ENCODE measurements at regions not wholly inside any gene's neighbourhood (a gene's known extent, or its start where the extent isn't known, plus 50 kb on each side); places are given as distances from the start of the nearest gene placed in this dataset.

GRCh38 chr1:100622966-100623762 lies 85.2 kb downstream of the GPR88 start:
- no TSS peak for BruUV-seq (replicated peaks)
- TF ChIP-seq EZH2 (IDR thresholded peaks at IDR 0.05; ENCODE audit: low read length, unreplicated experiment): no peak
- no peak for TF ChIP-seq EZH2phosphoT487 (IDR thresholded peaks at IDR 0.05; ENCODE audit: borderline replicate concordance, low read length)
- TF ChIP-seq CTCF (conservative IDR thresholded peaks at IDR 0.05; ENCODE audit: low read depth, low read length): no peak
- CTCF ChIA-PET: interaction anchor here (0.5 to 0.6 kb wide), 2 partner anchors 13 to 612 kb away, joined by 3 to 6 read pairs; no protein-coding TSS in a partner anchor
- POLR2A ChIA-PET (ENCODE audit: unreplicated experiment): interaction anchor here (0.6 kb wide), 1 partner anchor 274 kb away, joined by 5 read pairs; no protein-coding TSS in a partner anchor
- H4K20me1 ChIP-seq (ENCODE audit: low read length): no peaks in the 10 kb centered on the region
- DNase-seq (peak; percentile 93), ATAC-seq (peak; percentile 29)
- H3K27ac ChIP-seq (ENCODE audit: low read length): peak overlapping the region; percentile 95
- no peaks in the 10 kb centered on the region for H3K79me2 ChIP-seq (ENCODE audit: low read length)
- no peak overlapping the region for H2AFZ ChIP-seq (ENCODE audit: low read length)
- peak overlapping the region; percentile 75 for H3K4me2 ChIP-seq (ENCODE audit: low read length)
- H3K27me3 ChIP-seq (ENCODE audit: low read length): no peaks in the 10 kb centered on the region
- no peaks in the 10 kb centered on the region for H3K9me3 ChIP-seq (ENCODE audit: low read length)
- peaks cover 68% of the 10 kb centered on the region for H3K4me1 ChIP-seq (ENCODE audit: insufficient read depth, low read length)
- no peak overlapping the region for H3K4me3 ChIP-seq (ENCODE audit: low read length)
- peaks cover 16% of the 10 kb centered on the region for H3F3A ChIP-seq (ENCODE audit: low read length, unreplicated experiment)
- intact Hi-C loops (cut with micrococcal nuclease): no loop called here
- peak overlapping the region; percentile 63 for H3K9ac ChIP-seq (ENCODE audit: low read length)
- H3K36me3 ChIP-seq (ENCODE audit: low read depth, low read length): no peaks in the 10 kb centered on the region
- H3K9me2 ChIP-seq (replicated peaks; ENCODE audit: low read length): no peaks in the 10 kb centered on the region

GRCh38 chr1:100624886-100625610 lies 87.1 kb downstream of the GPR88 start:
- no peaks in the 10 kb centered on the region for H3K27me3 ChIP-seq (ENCODE audit: low read length)
- no peak for DNase-seq
- H3K27ac ChIP-seq (ENCODE audit: low read length): peak overlapping the region; percentile 95
- H3K79me2 ChIP-seq (ENCODE audit: low read length): no peaks in the 10 kb centered on the region
- intact Hi-C loops (cut with micrococcal nuclease): no loop called here
- ChIA-PET CTCF (no interaction called here), POLR2A (ENCODE audit: unreplicated experiment) (no interaction called here)
- no peaks in the 10 kb centered on the region for H3K9me3 ChIP-seq (ENCODE audit: low read length)
- TF ChIP-seq EZH2phosphoT487 (IDR thresholded peaks at IDR 0.05; ENCODE audit: borderline replicate concordance, low read length) (no peak), EZH2 (IDR thresholded peaks at IDR 0.05; ENCODE audit: low read length, unreplicated experiment) (no peak), CTCF (conservative IDR thresholded peaks at IDR 0.05; ENCODE audit: low read depth, low read length) (no peak)
- no peaks in the 10 kb centered on the region for H3K36me3 ChIP-seq (ENCODE audit: low read depth, low read length)
- no peak overlapping the region for H2AFZ ChIP-seq (ENCODE audit: low read length)
- no peak overlapping the region for H3K4me3 ChIP-seq (ENCODE audit: low read length)
- H3K9ac ChIP-seq (ENCODE audit: low read length): no peak overlapping the region
- ATAC-seq: no peak
- H3F3A ChIP-seq (ENCODE audit: low read length, unreplicated experiment): peaks cover 16% of the 10 kb centered on the region
- peaks cover 86% of the 10 kb centered on the region for H3K4me1 ChIP-seq (ENCODE audit: insufficient read depth, low read length)
- no peak overlapping the region for H3K4me2 ChIP-seq (ENCODE audit: low read length)
- no peaks in the 10 kb centered on the region for H4K20me1 ChIP-seq (ENCODE audit: low read length)
- H3K9me2 ChIP-seq (replicated peaks; ENCODE audit: low read length): no peaks in the 10 kb centered on the region
- no TSS peak for BruUV-seq (replicated peaks)

Data from PC-3 (cell line).